Keratinocyte (primary cell): ENCODE measurements at regions not wholly inside any gene's neighbourhood (a gene's known extent, or its start where the extent isn't known, plus 50 kb on each side); places are given as distances from the start of the nearest gene placed in this dataset.

Source experiments
- CTCF ChIP-seq, 3 experiments: IDR thresholded peaks in 1 of 3; conservative IDR thresholded peaks in 1 of 3; optimal IDR thresholded peaks in 1 of 3; 2 replicates in 2 of 3; 3 replicates in 1 of 3; pipeline versions ENCODE3 to v1.5.1; 2011; ENCODE audit warnings: low read length in 3 of 3, mild to moderate bottlenecking in 3 of 3, moderate library complexity in 2 of 3, control low read depth in 1 of 3, inconsistent platforms in 1 of 3; ENCODE audit not compliant: insufficient read depth in 2 of 3; ENCODE audit errors: extremely low read depth in 1 of 3
- EZH2 ChIP-seq: IDR thresholded peaks from one replicate; pipeline ENCODE4 v1.6.1; 2012; ENCODE audit warnings: inconsistent platforms, mild to moderate bottlenecking, low read length, moderate library complexity

- no peak for TF ChIP-seq EZH2
- no peak for TF ChIP-seq CTCF (optimal IDR thresholded peaks at IDR 0.05 in 1 of 3, IDR thresholded peaks at IDR 0.05 in 1 of 3, conservative IDR thresholded peaks at IDR 0.05 in 1 of 3; ENCODE audit: extremely low read depth in 1 of 3, insufficient read depth in 2 of 3, low read length in 3 of 3)
Observed at GRCh38 chr13:85132986-85133385, 666.2 kb downstream of the SLITRK6 start.
